ENCODE measurements at regions not wholly inside any gene's neighbourhood (a gene's known extent, or its start where the extent isn't known, plus 50 kb on each side); places are given as distances from the start of the nearest gene placed in this dataset.

DNA sequence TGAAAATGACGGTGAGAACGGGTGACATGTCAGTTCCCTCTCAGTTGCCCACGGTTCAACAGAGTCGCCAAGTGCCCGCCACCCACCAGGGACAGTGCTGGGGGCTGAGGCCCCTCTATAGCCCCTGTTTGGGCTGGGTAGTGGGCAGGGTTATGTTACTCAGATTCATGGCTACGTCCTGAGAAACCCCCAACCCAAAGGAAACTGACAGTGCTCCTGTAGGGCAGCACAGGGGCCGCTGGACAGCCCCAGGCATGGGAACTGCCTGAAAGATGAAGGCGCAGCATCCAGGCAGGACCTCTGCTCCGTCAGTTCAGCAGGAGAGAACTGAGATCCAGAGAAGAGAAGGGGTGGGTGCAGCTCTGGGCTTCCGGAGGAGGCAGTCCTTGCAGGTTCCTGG, 118.9 kb upstream of the PMEPA1 start (continued):
- TF ChIP-seq, protein P1, sequence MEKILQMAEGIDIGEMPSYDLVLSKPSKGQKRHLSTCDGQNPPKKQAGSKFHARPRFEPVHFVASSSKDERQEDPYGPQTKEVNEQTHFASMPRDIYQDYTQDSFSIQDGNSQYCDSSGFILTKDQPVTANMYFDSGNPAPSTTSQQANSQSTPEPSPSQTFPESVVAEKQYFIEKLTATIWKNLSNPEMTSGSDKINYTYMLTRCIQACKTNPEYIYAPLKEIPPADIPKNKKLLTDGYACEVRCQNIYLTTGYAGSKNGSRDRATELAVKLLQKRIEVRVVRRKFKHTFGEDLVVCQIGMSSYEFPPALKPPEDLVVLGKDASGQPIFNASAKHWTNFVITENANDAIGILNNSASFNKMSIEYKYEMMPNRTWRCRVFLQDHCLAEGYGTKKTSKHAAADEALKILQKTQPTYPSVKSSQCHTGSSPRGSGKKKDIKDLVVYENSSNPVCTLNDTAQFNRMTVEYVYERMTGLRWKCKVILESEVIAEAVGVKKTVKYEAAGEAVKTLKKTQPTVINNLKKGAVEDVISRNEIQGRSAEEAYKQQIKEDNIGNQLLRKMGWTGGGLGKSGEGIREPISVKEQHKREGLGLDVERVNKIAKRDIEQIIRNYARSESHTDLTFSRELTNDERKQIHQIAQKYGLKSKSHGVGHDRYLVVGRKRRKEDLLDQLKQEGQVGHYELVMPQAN (conservative IDR thresholded peaks at IDR 0.05) = no peak
- no peak for TF ChIP-seq SIN3A (IDR thresholded peaks at IDR 0.05; ENCODE audit: low read depth, low read length)
- no peak for TF ChIP-seq CHD1 (IDR thresholded peaks at IDR 0.05; ENCODE audit: low read depth, low read length)
- TF ChIP-seq CHD2 (IDR thresholded peaks at IDR 0.05; ENCODE audit: borderline replicate concordance, low read depth, low read length) = no peak
- TF ChIP-seq CHD4 (IDR thresholded peaks at IDR 0.05) = no peak
- TF ChIP-seq NFIC (IDR thresholded peaks at IDR 0.05; ENCODE audit: low read depth, low read length) = no peak
- no peak for TF ChIP-seq RAD51 (IDR thresholded peaks at IDR 0.05)
- TF ChIP-seq CBFB (IDR thresholded peaks at IDR 0.05; ENCODE audit: low read depth) = no peak
- TF ChIP-seq MXI1 (IDR thresholded peaks at IDR 0.05; ENCODE audit: low read depth, low read length) = no peak
- TF ChIP-seq PML (IDR thresholded peaks at IDR 0.05; ENCODE audit: low read length) = no peak
- no peak for TF ChIP-seq TAF1 (IDR thresholded peaks at IDR 0.05; ENCODE audit: borderline replicate concordance, low read depth, low read length)
- TF ChIP-seq, protein P2, sequence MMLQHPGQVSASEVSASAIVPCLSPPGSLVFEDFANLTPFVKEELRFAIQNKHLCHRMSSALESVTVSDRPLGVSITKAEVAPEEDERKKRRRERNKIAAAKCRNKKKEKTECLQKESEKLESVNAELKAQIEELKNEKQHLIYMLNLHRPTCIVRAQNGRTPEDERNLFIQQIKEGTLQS (IDR thresholded peaks at IDR 0.05; ENCODE audit: borderline replicate concordance, extremely low read depth, low read depth, low read length) = no peak
- TF ChIP-seq ZZZ3 (IDR thresholded peaks at IDR 0.05; ENCODE audit: control insufficient read depth, insufficient read length, low read depth) = no peak
- no peak for TF ChIP-seq KDM1A (IDR thresholded peaks at IDR 0.05; ENCODE audit: borderline replicate concordance)
- TF ChIP-seq SPI1 (IDR thresholded peaks at IDR 0.05; ENCODE audit: borderline replicate concordance, insufficient read depth, low read depth, low read length) = no peak
- TF ChIP-seq, protein P3, sequence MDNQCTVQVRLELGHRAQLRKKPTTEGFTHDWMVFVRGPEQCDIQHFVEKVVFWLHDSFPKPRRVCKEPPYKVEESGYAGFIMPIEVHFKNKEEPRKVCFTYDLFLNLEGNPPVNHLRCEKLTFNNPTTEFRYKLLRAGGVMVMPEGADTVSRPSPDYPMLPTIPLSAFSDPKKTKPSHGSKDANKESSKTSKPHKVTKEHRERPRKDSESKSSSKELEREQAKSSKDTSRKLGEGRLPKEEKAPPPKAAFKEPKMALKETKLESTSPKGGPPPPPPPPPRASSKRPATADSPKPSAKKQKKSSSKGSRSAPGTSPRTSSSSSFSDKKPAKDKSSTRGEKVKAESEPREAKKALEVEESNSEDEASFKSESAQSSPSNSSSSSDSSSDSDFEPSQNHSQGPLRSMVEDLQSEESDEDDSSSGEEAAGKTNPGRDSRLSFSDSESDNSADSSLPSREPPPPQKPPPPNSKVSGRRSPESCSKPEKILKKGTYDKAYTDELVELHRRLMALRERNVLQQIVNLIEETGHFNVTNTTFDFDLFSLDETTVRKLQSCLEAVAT (IDR thresholded peaks at IDR 0.05) = no peak

Data from GM12878 (cell line).